Tibial nerve (tissue), 4 donors: ENCODE measurements at regions not wholly inside any gene's neighbourhood (a gene's known extent, or its start where the extent isn't known, plus 50 kb on each side); places are given as distances from the start of the nearest gene placed in this dataset.

Source experiments
- DNase-seq, 2 donors: peaks; one replicate each; pipeline ENCODE4 v3.0.0-alpha.2; 2019; ENCODE audit warnings: low spot score in 2 of 2
- H3K27ac ChIP-seq, 4 donors: fragments of 200-600 bp; sonication (generic) in 3 of 4; one replicate each; pipeline ENCODE4 v1.5.1; 2017 to 2019; ENCODE audit warnings: mild to moderate bottlenecking in 1 of 4
- H3K27me3 ChIP-seq, 2 donors: fragments of 200-600 bp; sonication (generic) in 1 of 2; one replicate each; pipeline versions ENCODE4 v1.5.1 to v1.6.0; 2017 to 2019
- H3K36me3 ChIP-seq, 3 donors: fragments of 200-600 bp; sonication (generic); one replicate each; pipeline ENCODE4 v1.5.1; 2018 to 2019
- H3K4me1 ChIP-seq, 4 donors: fragments of 200-600 bp; sonication (generic) in 3 of 4; one replicate each; pipeline ENCODE4 v1.5.1; 2017 to 2019
- H3K4me3 ChIP-seq, 4 donors: fragments of 200-600 bp; sonication (generic) in 3 of 4; one replicate each; pipeline ENCODE4 v1.5.1; 2017 to 2019; ENCODE audit warnings: mild to moderate bottlenecking in 1 of 4, moderate library complexity in 1 of 4
- H3K9me3 ChIP-seq, 4 donors: fragments of 200-600 bp; sonication (generic) in 3 of 4; one replicate each; pipeline ENCODE4 v1.5.1; 2017 to 2019
- CTCF ChIP-seq, 5 experiments: fragments of 200-600 bp in 3 of 5; fragments of 450-650 bp in 2 of 5; sonication (generic) in 3 of 5; IDR thresholded peaks; one replicate each; pipeline ENCODE4 v1.5.1; 2016 to 2019; ENCODE audit warnings: antibody characterized with exemption in 5 of 5, mild to moderate bottlenecking in 3 of 5, moderate library complexity in 2 of 5
- EP300 ChIP-seq, 2 donors: sonication (generic); formaldehyde crosslinking; IDR thresholded peaks; one replicate each; pipeline ENCODE4 v1.6.1; 2017; ENCODE audit warnings: antibody characterized with exemption in 2 of 2, mild to moderate bottlenecking in 1 of 2
- POLR2A ChIP-seq, 2 donors: fragments of 450-650 bp; IDR thresholded peaks; one replicate each; pipeline ENCODE4 v1.6.1; 2017; ENCODE audit warnings: antibody characterized with exemption in 2 of 2, mild to moderate bottlenecking in 2 of 2, moderate library complexity in 2 of 2
- whole genome bisulfite sequencing, 2 donors: methylation state at CpG; one replicate each; pipeline ENCODE4 v1.1.5; 2018; 5-methylcytosine and 5-hydroxymethylcytosine counted together

DNA sequence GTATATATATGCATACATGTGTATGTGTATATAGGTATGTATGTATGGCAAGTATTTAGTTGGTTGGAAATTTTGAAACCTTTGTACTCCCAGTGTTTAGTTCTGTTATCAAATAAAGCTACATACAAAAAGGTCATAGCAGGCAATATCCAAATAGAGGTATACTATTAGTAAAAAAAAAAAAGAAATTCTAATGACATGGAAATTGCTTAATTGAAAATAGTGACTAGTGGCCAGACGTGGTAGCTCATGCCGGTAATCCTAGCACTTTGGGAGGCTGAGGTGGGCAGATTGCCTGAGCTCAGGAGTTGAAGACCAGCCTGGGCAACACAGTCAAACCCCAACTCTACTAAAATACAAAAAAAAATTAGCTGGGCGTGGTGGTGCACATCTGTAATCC, 351.6 kb upstream of the NR5A2 start:
- no peak for DNase-seq
- H3K4me3 ChIP-seq, result no peak overlapping the region
- no peaks in the 10 kb centered on the region for H3K27me3 ChIP-seq
- TF ChIP-seq CTCF (IDR thresholded peaks at IDR 0.05) (no peak), EP300 (IDR thresholded peaks at IDR 0.05) (no peak), POLR2A (IDR thresholded peaks at IDR 0.05) (no peak)
- no peaks in the 10 kb centered on the region for H3K36me3 ChIP-seq
- H3K9me3 ChIP-seq, result no peaks in the 10 kb centered on the region
- H3K27ac ChIP-seq, result no peak overlapping the region
- WGBS, 2 donors, result 91 to 96% methylated on average over 3 of the region's 3 CpGs
- H3K4me1 ChIP-seq, result no peaks in the 10 kb centered on the region

DNA sequence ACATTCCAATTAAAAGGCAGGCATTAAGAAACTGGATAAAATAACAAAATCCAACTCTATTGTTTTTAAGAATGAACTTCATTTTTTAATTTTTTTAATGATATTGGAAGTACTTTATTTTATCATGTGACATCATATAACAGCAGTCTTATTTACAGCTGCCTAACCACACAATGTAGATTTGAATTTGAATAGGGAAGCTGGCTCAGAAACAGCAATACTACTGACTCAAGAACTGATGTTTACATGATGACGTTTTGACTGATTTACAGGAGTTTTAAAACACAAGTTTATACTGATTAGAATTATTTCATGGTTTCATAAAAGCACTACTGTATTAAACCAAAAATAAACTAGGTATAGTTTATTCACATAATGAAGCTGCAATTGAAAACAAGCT, 348.7 kb upstream of the NR5A2 start:
- Histone ChIP-seq H3K9me3 (no peaks in the 10 kb centered on the region), H3K27me3 (no peaks in the 10 kb centered on the region), H3K27ac (no peak overlapping the region), H3K4me1 (no peaks in the 10 kb centered on the region), H3K36me3 (no peaks in the 10 kb centered on the region), H3K4me3 (no peak overlapping the region)
- WGBS, 2 donors, result 26 to 40% methylated on average over 1 of the region's 1 CpG
- no peak for TF ChIP-seq CTCF (IDR thresholded peaks at IDR 0.05)
- no peak for TF ChIP-seq EP300 (IDR thresholded peaks at IDR 0.05)
- no peak for TF ChIP-seq POLR2A (IDR thresholded peaks at IDR 0.05)
- DNase-seq, result no peak

DNA sequence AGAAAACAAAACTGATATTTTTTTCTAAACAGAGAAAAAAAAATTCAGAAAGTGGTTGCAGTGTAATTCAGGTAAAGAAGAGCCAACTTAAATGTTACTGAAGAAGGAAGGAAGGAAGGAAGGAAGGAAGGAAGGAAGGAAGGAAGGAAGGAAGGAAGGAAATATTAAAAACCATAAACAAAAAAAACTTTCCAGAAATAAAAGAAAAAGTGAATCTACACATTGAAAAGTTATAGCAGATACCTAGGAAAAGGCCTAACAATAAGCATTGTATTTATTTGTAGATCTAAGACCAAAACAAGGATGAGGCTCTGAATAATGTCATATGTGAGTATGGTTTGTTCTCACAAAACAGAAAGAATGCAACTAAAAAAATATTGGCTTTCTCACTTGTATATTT, 345.4 kb upstream of the NR5A2 start:
- TF ChIP-seq CTCF (IDR thresholded peaks at IDR 0.05) (no peak), EP300 (IDR thresholded peaks at IDR 0.05) (no peak), POLR2A (IDR thresholded peaks at IDR 0.05) (no peak)
- no peak for DNase-seq
- H3K4me1 ChIP-seq, result no peaks in the 10 kb centered on the region
- no peak overlapping the region for H3K27ac ChIP-seq
- H3K9me3 ChIP-seq, result no peaks in the 10 kb centered on the region
- H3K36me3 ChIP-seq, result no peaks in the 10 kb centered on the region
- no peak overlapping the region for H3K4me3 ChIP-seq
- H3K27me3 ChIP-seq, result no peaks in the 10 kb centered on the region

DNA sequence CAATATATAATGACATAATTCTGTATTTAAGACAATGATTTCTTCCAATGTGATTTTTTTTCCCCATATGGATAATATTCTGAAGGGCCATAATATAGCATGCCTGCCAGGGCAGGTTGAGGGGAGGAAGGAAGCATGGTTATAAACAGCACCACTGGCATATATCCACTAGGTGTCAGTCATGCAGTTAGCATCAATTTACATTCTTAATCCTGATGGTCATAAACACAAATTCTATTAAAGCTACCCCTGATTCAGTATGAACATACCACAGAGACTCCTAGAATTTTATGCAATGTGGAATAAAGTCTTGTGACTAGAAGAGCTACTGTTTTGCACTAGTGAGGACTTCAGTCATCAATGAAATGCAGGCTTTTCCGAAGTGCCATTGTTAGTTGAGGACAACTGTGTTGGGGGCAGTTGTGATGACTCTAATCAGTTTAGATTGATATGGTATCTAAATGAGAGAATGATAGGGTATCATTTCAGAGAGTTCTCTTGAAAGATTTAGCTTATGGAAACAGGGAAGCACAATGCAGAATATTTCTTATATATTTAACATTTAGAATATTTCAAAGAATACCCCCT, 342.7 kb upstream of the NR5A2 start:
- Histone ChIP-seq H3K36me3 (no peaks in the 10 kb centered on the region), H3K4me1 (no peaks in the 10 kb centered on the region), H3K9me3 (no peaks in the 10 kb centered on the region), H3K4me3 (no peak overlapping the region), H3K27me3 (no peaks in the 10 kb centered on the region), H3K27ac (no peak overlapping the region)
- DNase-seq, result peak in 1 of 2 donors; percentile 61
- 73 to 92% methylated on average over 1 of the region's 1 CpG for WGBS, 2 donors
- TF ChIP-seq POLR2A (IDR thresholded peaks at IDR 0.05) (no peak), CTCF (IDR thresholded peaks at IDR 0.05) (peak; percentile 60 to 77 (median 70))

GRCh38 chr1:199685369-199685768, 342.1 kb upstream of the NR5A2 start:
- H3K4me3 ChIP-seq, result no peak overlapping the region
- H3K4me1 ChIP-seq, result no peaks in the 10 kb centered on the region
- no peaks in the 10 kb centered on the region for H3K27me3 ChIP-seq
- TF ChIP-seq CTCF (IDR thresholded peaks at IDR 0.05) (no peak), EP300 (IDR thresholded peaks at IDR 0.05) (no peak), POLR2A (IDR thresholded peaks at IDR 0.05) (no peak)
- 38 to 42% methylated on average over 2 of the region's 2 CpGs for WGBS, 2 donors
- no peak overlapping the region for H3K27ac ChIP-seq
- no peak for DNase-seq
- no peaks in the 10 kb centered on the region for H3K36me3 ChIP-seq
- no peaks in the 10 kb centered on the region for H3K9me3 ChIP-seq
